Sigmoid colon (tissue), 4 donors: ENCODE measurements at regions not wholly inside any gene's neighbourhood (a gene's known extent, or its start where the extent isn't known, plus 50 kb on each side); places are given as distances from the start of the nearest gene placed in this dataset.

Experiments
- EP300 ChIP-seq, 4 donors: sonication (generic); formaldehyde crosslinking; IDR thresholded peaks; one replicate each; pipeline ENCODE4 v1.6.1; 2017; ENCODE audit warnings: antibody characterized with exemption in 4 of 4
- POLR2A ChIP-seq, 2 donors: fragments of 450-650 bp; IDR thresholded peaks; one replicate each; pipeline ENCODE4 v1.6.1; 2016; ENCODE audit warnings: antibody characterized with exemption in 2 of 2, mild to moderate bottlenecking in 2 of 2, moderate library complexity in 2 of 2
- POLR2AphosphoS5 ChIP-seq, 4 donors: sonication (generic); formaldehyde crosslinking; IDR thresholded peaks; one replicate each; pipeline ENCODE4 v1.6.1; 2017; ENCODE audit warnings: antibody characterized with exemption in 4 of 4
- TF ChIP-seq, protein P1 (sequence below), 4 experiments: fragments of 450-650 bp in 3 of 4; fragments of 200-600 bp in 1 of 4; IDR thresholded peaks; one replicate each; pipeline ENCODE4 v1.5.1; 2016 to 2019; ENCODE audit warnings: antibody characterized with exemption in 4 of 4, mild to moderate bottlenecking in 3 of 4, moderate library complexity in 2 of 4

- TF ChIP-seq POLR2A (IDR thresholded peaks at IDR 0.05), result no peak
- TF ChIP-seq POLR2AphosphoS5 (IDR thresholded peaks at IDR 0.05), result no peak
- TF ChIP-seq, protein P1, sequence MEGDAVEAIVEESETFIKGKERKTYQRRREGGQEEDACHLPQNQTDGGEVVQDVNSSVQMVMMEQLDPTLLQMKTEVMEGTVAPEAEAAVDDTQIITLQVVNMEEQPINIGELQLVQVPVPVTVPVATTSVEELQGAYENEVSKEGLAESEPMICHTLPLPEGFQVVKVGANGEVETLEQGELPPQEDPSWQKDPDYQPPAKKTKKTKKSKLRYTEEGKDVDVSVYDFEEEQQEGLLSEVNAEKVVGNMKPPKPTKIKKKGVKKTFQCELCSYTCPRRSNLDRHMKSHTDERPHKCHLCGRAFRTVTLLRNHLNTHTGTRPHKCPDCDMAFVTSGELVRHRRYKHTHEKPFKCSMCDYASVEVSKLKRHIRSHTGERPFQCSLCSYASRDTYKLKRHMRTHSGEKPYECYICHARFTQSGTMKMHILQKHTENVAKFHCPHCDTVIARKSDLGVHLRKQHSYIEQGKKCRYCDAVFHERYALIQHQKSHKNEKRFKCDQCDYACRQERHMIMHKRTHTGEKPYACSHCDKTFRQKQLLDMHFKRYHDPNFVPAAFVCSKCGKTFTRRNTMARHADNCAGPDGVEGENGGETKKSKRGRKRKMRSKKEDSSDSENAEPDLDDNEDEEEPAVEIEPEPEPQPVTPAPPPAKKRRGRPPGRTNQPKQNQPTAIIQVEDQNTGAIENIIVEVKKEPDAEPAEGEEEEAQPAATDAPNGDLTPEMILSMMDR (IDR thresholded peaks at IDR 0.05), result no peak
- TF ChIP-seq EP300 (IDR thresholded peaks at IDR 0.05), result no peak
These were observed 787.7 kb downstream of the CDH18 start for GRCh38 chr5:19200251-19200650.
